CD4-positive, alpha-beta memory T cell (primary cell): ENCODE measurements at regions not wholly inside any gene's neighbourhood (a gene's known extent, or its start where the extent isn't known, plus 50 kb on each side); places are given as distances from the start of the nearest gene placed in this dataset.

Experiments used
- CTCF ChIA-PET: fragments of 350-600 bp; sonication (Branson Sonifier 250); formaldehyde crosslinking; loops from one replicate; lab custom pipeline; 2021; ENCODE audit warnings: inconsistent platforms; ENCODE audit not compliant: partially characterized antibody; lab: Charles Lee
- POLR2A ChIA-PET: fragments of 350-600 bp; sonication (Branson Sonifier 250); formaldehyde crosslinking; loops from one replicate; lab custom pipeline; 2021; ENCODE audit not compliant: partially characterized antibody; lab: Charles Lee
- DNase-seq, 5 donors: peaks; one replicate each; pipeline versions ENCODE4 v3.0.0 to v3.0.0-alpha.2; 2020 to 2022; ENCODE audit warnings: mixed read lengths in 1 of 5
- H3K27ac ChIP-seq: one replicate; pipeline ENCODE4 v1.7.0; 2013; ENCODE audit warnings: low read depth, low read length
- H3K27me3 ChIP-seq: 2 replicates; pipeline ENCODE4 v1.7.0; 2013; ENCODE audit warnings: mild to moderate bottlenecking, low read length, moderate library complexity; ENCODE audit not compliant: insufficient read depth
- H3K36me3 ChIP-seq: 2 replicates; pipeline ENCODE4 v1.7.0; 2013; ENCODE audit warnings: mild to moderate bottlenecking, low read length, moderate library complexity; ENCODE audit not compliant: insufficient read depth
- H3K4me1 ChIP-seq: 2 replicates; pipeline ENCODE4 v1.7.0; 2013; ENCODE audit warnings: mild to moderate bottlenecking, low read length, moderate library complexity; ENCODE audit not compliant: insufficient read depth
- H3K4me3 ChIP-seq, 2 donors: one replicate each; pipeline ENCODE4 v1.7.0; 2013; ENCODE audit warnings: low read length in 2 of 2, mild to moderate bottlenecking in 1 of 2
- H3K9me3 ChIP-seq, 2 donors: one replicate each; pipeline ENCODE4 v1.7.0; 2013; ENCODE audit warnings: low read length in 2 of 2, control low read depth in 1 of 2; ENCODE audit not compliant: control insufficient read depth in 1 of 2
- H3K27ac Mint-ChIP-seq, 7 donors: one replicate each; pipeline ENCODE4 v1.8.0; 2020 to 2021; ENCODE audit warnings: mixed read lengths in 7 of 7, mild to moderate bottlenecking in 6 of 7, inconsistent platforms in 3 of 7, moderate library complexity in 3 of 7
- H3K27me3 Mint-ChIP-seq, 2 donors: one replicate each; pipeline ENCODE4 v1.8.0; 2020 to 2021; ENCODE audit warnings: mixed read lengths in 2 of 2
- H3K36me3 Mint-ChIP-seq, 2 donors: one replicate each; pipeline ENCODE4 v1.8.0; 2020 to 2021; ENCODE audit warnings: mixed read lengths in 2 of 2, inconsistent platforms in 1 of 2, mild to moderate bottlenecking in 1 of 2
- H3K4me1 Mint-ChIP-seq, 4 donors: one replicate each; pipeline ENCODE4 v1.8.0; 2020 to 2021; ENCODE audit warnings: mixed read lengths in 4 of 4, mild to moderate bottlenecking in 1 of 4
- H3K4me3 Mint-ChIP-seq, 8 donors: one replicate each; pipeline ENCODE4 v1.8.0; 2020 to 2021; ENCODE audit warnings: mixed read lengths in 8 of 8, mild to moderate bottlenecking in 7 of 8, moderate library complexity in 6 of 8, inconsistent platforms in 3 of 8
- H3K9me3 Mint-ChIP-seq, 8 donors: one replicate each; pipeline ENCODE4 v1.8.0; 2020 to 2021; ENCODE audit warnings: mixed read lengths in 8 of 8, mild to moderate bottlenecking in 5 of 8, inconsistent platforms in 3 of 8, moderate library complexity in 1 of 8
- intact Hi-C: fragments of 100-400 bp; cut with micrococcal nuclease; formaldehyde crosslinking; loops from one replicate; pipeline ENCODE4 v1.15.1; 2023

DNA sequence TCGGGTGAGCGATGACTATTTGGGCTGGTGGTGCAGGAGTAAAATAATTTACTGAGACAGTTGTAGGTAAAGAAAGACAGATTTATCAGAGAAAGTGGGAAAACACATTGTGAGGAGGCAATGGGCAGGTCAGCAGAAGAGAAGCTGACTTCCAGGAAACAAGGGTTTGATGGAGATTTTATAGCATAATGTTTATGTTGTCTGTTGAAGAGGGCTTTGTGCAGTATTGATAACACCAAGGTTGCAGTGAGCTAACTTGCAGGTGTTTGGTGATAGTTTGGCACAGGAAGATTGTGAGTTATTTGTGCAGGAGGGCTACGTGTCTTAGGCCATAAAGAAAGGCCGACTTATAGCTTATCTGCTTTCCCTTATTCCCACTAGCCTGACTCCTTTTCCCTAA, 72.2 kb downstream of the DHRS2 start:
- Mint-ChIP-seq H3K9me3 (peaks cover 0 to 26% (median 13%) of the 10 kb centered on the region in 8 donors), H3K4me1 (no peaks in the 10 kb centered on the region), H3K27me3 (peaks cover 3 to 8% of the 10 kb centered on the region in 2 donors), H3K27ac (peak overlapping the region in 1 of 7 donors; percentile 32), H3K4me3 (no peak overlapping the region), H3K36me3 (peaks cover 0 to 3% of the 10 kb centered on the region in 2 donors)
- Histone ChIP-seq H3K27ac (no peak overlapping the region), H3K4me3 (no peak overlapping the region), H3K4me1 (no peaks in the 10 kb centered on the region), H3K36me3 (no peaks in the 10 kb centered on the region), H3K27me3 (no peaks in the 10 kb centered on the region), H3K9me3 (no peaks in the 10 kb centered on the region)
- no peak for DNase-seq
- intact Hi-C loops = no loop called here
- CTCF ChIA-PET = no interaction called here
- POLR2A ChIA-PET = no interaction called here

DNA sequence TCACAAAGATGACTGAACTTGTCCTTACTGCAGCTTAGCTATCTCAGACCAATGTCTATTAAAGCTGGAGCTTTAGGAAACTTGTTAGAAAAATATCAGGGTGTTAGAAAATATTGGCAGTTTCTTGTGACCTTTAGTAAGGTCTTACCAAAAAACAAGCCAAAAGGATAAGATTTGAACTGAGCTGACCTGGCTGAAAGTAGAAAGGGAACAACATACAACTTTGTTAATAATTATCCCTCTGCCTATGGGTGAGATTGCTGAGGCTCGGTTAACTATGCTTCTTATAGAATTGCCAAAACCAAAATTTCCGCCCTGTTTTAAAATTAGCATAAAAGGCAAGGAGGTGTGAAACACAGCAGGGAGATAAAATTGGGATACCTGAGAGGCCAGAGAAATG, 73.8 kb downstream of the DHRS2 start:
- H3K4me3 ChIP-seq = no peak overlapping the region
- intact Hi-C loops = no loop called here
- Mint-ChIP-seq H3K4me1 (no peaks in the 10 kb centered on the region), H3K36me3 (peaks cover 0 to 3% of the 10 kb centered on the region in 2 donors), H3K27ac (no peak overlapping the region), H3K4me3 (no peak overlapping the region), H3K9me3 (peaks cover 0 to 13% (median 7%) of the 10 kb centered on the region in 8 donors), H3K27me3 (peaks cover 3 to 8% of the 10 kb centered on the region in 2 donors)
- POLR2A ChIA-PET = no interaction called here
- no peaks in the 10 kb centered on the region for H3K36me3 ChIP-seq
- no peak for DNase-seq
- no peaks in the 10 kb centered on the region for H3K9me3 ChIP-seq
- CTCF ChIA-PET = no interaction called here
- no peaks in the 10 kb centered on the region for H3K27me3 ChIP-seq
- H3K27ac ChIP-seq = no peak overlapping the region
- no peaks in the 10 kb centered on the region for H3K4me1 ChIP-seq

DNA sequence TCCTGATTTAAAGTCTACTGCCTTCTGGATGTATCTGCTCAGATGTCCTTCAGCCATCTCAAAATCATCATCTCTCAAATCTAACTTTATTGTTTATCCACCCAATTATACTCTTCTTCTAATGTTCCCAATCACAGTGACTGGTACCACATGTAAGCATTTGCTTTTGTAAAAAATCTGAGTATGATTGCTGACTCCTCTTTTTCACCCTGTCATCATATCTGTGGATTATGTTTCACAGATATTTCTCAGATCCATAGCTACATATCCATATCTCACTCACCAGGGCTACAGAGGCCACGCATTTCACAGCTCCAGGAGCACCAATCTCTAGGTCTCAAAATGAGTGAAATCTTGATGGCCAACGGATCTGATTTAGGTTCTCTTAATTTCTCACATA, 76.1 kb downstream of the DHRS2 start:
- Mint-ChIP-seq H3K9me3 (peaks cover 0 to 5% (median 0%) of the 10 kb centered on the region in 8 donors), H3K4me1 (no peaks in the 10 kb centered on the region), H3K36me3 (no peaks in the 10 kb centered on the region), H3K27ac (no peak overlapping the region), H3K4me3 (no peak overlapping the region), H3K27me3 (peaks cover 1 to 8% of the 10 kb centered on the region in 2 donors)
- Histone ChIP-seq H3K27ac (no peak overlapping the region), H3K9me3 (no peaks in the 10 kb centered on the region), H3K4me3 (no peak overlapping the region), H3K27me3 (no peaks in the 10 kb centered on the region), H3K4me1 (no peaks in the 10 kb centered on the region), H3K36me3 (no peaks in the 10 kb centered on the region)
- CTCF ChIA-PET = no interaction called here
- POLR2A ChIA-PET = no interaction called here
- intact Hi-C loops = no loop called here
- no peak for DNase-seq

DNA sequence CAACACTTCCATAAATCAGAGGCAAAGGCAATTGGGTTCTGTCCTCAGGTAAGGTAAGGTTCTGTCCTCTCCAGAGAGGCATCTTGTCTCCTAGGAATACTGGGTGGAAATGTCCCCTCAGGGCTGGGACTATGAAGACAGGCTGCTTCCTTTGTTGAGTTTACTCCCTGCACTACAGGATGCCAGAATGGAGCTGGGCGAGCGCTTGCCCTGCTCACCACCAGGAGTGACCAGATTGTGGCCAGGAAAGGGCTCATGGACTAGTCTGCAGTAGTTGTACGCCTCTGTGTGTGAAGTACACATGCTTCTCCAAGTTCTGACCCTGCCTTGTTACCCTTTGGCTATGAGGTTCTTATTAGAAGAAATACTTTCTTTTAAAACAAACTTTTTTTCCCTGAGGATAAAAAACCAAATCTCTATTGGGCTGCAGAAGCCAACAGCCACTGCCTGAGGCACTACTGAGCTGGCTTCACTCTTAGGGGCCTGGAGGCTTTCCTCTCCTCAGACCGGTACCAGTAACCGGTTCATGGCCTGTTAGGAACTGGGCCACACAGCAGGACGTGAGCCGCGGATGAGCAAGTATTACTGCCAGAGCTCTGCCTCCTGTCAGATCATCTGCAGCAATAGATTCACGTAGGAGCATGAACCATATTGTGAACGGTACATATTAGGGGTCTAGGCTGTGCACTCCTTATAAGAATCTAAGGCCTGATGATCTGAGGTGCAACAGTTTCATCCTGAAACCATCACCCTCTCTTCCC, 83.2 kb downstream of the DHRS2 start:
- ChIA-PET POLR2A (no interaction called here), CTCF (no interaction called here)
- H3K36me3 Mint-ChIP-seq = no peaks in the 10 kb centered on the region
- no peak overlapping the region for H3K27ac Mint-ChIP-seq
- DNase-seq = no peak
- Histone ChIP-seq H3K27ac (no peak overlapping the region), H3K9me3 (no peaks in the 10 kb centered on the region), H3K4me1 (no peaks in the 10 kb centered on the region), H3K4me3 (no peak overlapping the region), H3K27me3 (no peaks in the 10 kb centered on the region), H3K36me3 (no peaks in the 10 kb centered on the region)
- H3K4me1 Mint-ChIP-seq = no peaks in the 10 kb centered on the region
- H3K4me3 Mint-ChIP-seq = no peak overlapping the region
- intact Hi-C loops = no loop called here
- peaks cover 0 to 2% of the 10 kb centered on the region in 2 donors for H3K27me3 Mint-ChIP-seq
- peaks cover 0 to 2% (median 0%) of the 10 kb centered on the region in 8 donors for H3K9me3 Mint-ChIP-seq

DNA sequence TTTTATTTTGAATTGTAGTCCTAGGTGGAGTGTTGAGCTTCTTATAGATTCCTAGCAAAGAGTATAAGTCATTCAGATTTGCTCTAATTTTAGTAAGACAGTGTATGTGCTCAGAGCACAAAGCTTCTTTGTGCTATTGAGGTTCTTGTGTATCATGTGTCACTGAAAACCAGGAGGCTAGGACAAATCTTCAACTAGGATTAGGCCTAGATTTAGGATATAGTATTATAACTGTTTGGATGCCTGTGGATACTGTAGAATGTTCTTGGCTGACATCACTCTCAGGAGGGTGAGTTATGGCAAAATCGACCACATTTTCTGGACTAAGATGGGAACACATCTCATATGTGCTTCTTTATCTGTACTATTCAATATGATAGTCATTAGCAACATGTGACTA, 86.5 kb downstream of the DHRS2 start:
- DNase-seq = no peak
- H3K36me3 Mint-ChIP-seq = no peaks in the 10 kb centered on the region
- no peak overlapping the region for H3K4me3 Mint-ChIP-seq
- Histone ChIP-seq H3K9me3 (no peaks in the 10 kb centered on the region), H3K4me3 (no peak overlapping the region), H3K27me3 (no peaks in the 10 kb centered on the region), H3K36me3 (no peaks in the 10 kb centered on the region), H3K4me1 (no peaks in the 10 kb centered on the region), H3K27ac (no peak overlapping the region)
- H3K4me1 Mint-ChIP-seq = no peaks in the 10 kb centered on the region
- intact Hi-C loops = no loop called here
- POLR2A ChIA-PET = no interaction called here
- H3K9me3 Mint-ChIP-seq = no peaks in the 10 kb centered on the region
- CTCF ChIA-PET = no interaction called here
- peaks cover 0 to 2% of the 10 kb centered on the region in 2 donors for H3K27me3 Mint-ChIP-seq
- no peak overlapping the region for H3K27ac Mint-ChIP-seq

DNA sequence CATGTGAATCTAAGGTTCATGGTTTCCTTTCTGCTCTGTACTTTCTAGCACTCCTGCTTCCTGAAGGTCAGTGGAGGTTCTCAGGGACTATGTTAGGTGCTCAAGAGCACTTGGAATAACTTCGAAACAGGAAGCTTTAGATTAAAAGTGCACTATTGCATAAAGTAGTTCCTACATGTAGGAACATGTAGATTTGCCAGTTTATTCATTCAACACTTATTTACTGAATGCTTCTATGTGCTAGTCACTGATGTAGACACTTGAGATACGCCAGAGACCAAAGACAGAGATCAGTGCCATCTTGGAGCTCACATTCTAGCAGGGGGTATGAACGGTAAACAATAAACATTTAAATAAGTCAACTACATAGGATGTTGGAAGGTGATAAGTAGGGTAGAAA, 87.7 kb downstream of the DHRS2 start:
- H3K27me3 ChIP-seq = no peaks in the 10 kb centered on the region
- intact Hi-C loops = no loop called here
- Mint-ChIP-seq H3K27me3 (peaks cover 0 to 2% of the 10 kb centered on the region in 2 donors), H3K36me3 (no peaks in the 10 kb centered on the region), H3K27ac (no peak overlapping the region), H3K4me3 (no peak overlapping the region), H3K9me3 (no peaks in the 10 kb centered on the region), H3K4me1 (no peaks in the 10 kb centered on the region)
- CTCF ChIA-PET = no interaction called here
- H3K36me3 ChIP-seq = no peaks in the 10 kb centered on the region
- no peak overlapping the region for H3K4me3 ChIP-seq
- POLR2A ChIA-PET = no interaction called here
- H3K27ac ChIP-seq = no peak overlapping the region
- H3K9me3 ChIP-seq = no peaks in the 10 kb centered on the region
- DNase-seq = no peak
- H3K4me1 ChIP-seq = no peaks in the 10 kb centered on the region

DNA sequence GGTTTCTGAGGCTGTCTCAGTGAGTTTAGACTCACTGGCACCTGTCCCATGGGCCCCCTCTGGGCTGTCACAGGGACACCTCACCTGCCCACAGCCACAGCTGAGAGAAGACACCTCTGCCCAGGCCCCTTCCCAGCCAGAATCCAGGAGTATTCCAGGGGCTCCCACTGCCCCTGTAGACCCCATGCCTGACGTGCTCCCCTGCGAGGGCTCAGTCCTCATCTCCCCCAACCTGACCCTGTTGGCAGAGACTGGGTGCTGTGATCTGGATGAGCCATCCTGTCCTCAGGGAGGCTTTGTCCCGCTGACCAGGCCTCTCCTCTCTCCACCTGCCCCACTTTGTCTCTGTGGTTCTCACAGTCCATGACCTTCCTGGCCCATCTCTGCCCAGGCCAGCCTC, 89.4 kb downstream of the DHRS2 start:
- CTCF ChIA-PET = no interaction called here
- POLR2A ChIA-PET = no interaction called here
- intact Hi-C loops = no loop called here

More for the DNA sequence above, 89.4 kb downstream of the DHRS2 start:
- Mint-ChIP-seq H3K4me1 (no peaks in the 10 kb centered on the region), H3K36me3 (no peaks in the 10 kb centered on the region), H3K9me3 (no peaks in the 10 kb centered on the region), H3K27ac (no peak overlapping the region), H3K27me3 (peaks cover 0 to 8% of the 10 kb centered on the region in 2 donors), H3K4me3 (no peak overlapping the region)
- H3K9me3 ChIP-seq = no peaks in the 10 kb centered on the region
- H3K27me3 ChIP-seq = no peaks in the 10 kb centered on the region
- H3K27ac ChIP-seq = no peak overlapping the region
- H3K4me3 ChIP-seq = no peak overlapping the region
- DNase-seq = no peak
- no peaks in the 10 kb centered on the region for H3K4me1 ChIP-seq
- H3K36me3 ChIP-seq = no peaks in the 10 kb centered on the region
